K562 (cell line): ENCODE measurements at regions not wholly inside any gene's neighbourhood (a gene's known extent, or its start where the extent isn't known, plus 50 kb on each side); places are given as distances from the start of the nearest gene placed in this dataset.

ENCODE experiments used
- CCNT2 ChIP-seq: IDR thresholded peaks from 2 replicates; pipeline ENCODE4 v1.6.1; 2011; ENCODE audit warnings: borderline replicate concordance, low read depth, mild to moderate bottlenecking, moderate library complexity, mixed read lengths, low read length; ENCODE audit not compliant: insufficient read length; ENCODE audit errors: extremely low read depth
- CHD1 ChIP-seq: fragments of 200-600 bp; sonication (generic); IDR thresholded peaks from one replicate; pipeline ENCODE4 v1.6.1; 2012; ENCODE audit warnings: mild to moderate bottlenecking, moderate library complexity, low read length, inconsistent platforms
- EP400 ChIP-seq: fragments of 450-650 bp; IDR thresholded peaks from 2 replicates; pipeline ENCODE4 v1.6.1; 2017; ENCODE audit warnings: antibody characterized with exemption, mild to moderate bottlenecking, moderate library complexity
- FOXA1 ChIP-seq: fragments of 450-650 bp; IDR thresholded peaks from 2 replicates; pipeline ENCODE4 v1.6.1; 2016; ENCODE audit warnings: mild to moderate bottlenecking, borderline replicate concordance
- JUND ChIP-seq, 2 experiments: IDR thresholded peaks; 2 replicates in 1 of 2; 3 replicates in 1 of 2; pipeline ENCODE4 v1.6.1; 2011; ENCODE audit warnings: borderline replicate concordance in 2 of 2, low read depth in 2 of 2, low read length in 2 of 2, improper control_type of control experiment in 1 of 2, missing biosample characterization in 1 of 2, missing genetic modification characterization in 1 of 2, missing genetic modification reagents in 1 of 2
- KDM2B ChIP-seq: fragments of 250-450 bp; sonication (Bioruptor Pico); IDR thresholded peaks from 2 replicates; pipeline ENCODE4 v1.8.0; 2021; ENCODE audit warnings: mild to moderate bottlenecking, moderate library complexity
- MBD1 ChIP-seq: fragments of 250-450 bp; sonication (Bioruptor Pico); IDR thresholded peaks from 2 replicates; pipeline ENCODE4 v1.8.0; 2022; ENCODE audit warnings: inconsistent platforms
- NCOA2 ChIP-seq, 2 experiments: fragments of 450-650 bp; IDR thresholded peaks; 2 replicates each; pipeline ENCODE4 v1.6.1; 2018; ENCODE audit warnings: mild to moderate bottlenecking in 2 of 2, moderate library complexity in 1 of 2; ENCODE audit not compliant: partially characterized antibody in 2 of 2
- PKNOX1 ChIP-seq: fragments of 450-650 bp; IDR thresholded peaks from 2 replicates; pipeline ENCODE4 v1.6.1; 2016
- PURB ChIP-seq: sonication (generic); formaldehyde crosslinking; IDR thresholded peaks from 2 replicates; pipeline ENCODE4 v1.9.0; 2021; ENCODE audit warnings: low read depth, mild to moderate bottlenecking, missing genetic modification reagents
- RBM15 ChIP-seq: fragments of 200-400 bp; formaldehyde crosslinking; IDR thresholded peaks from 2 replicates; pipeline ENCODE4 v1.6.1; 2018; ENCODE audit warnings: mild to moderate bottlenecking, low read length, moderate library complexity; ENCODE audit not compliant: insufficient read depth
- TAL1 ChIP-seq: fragments of 450-650 bp; IDR thresholded peaks from 2 replicates; pipeline ENCODE4 v1.6.1; 2016; ENCODE audit warnings: mild to moderate bottlenecking
- TARDBP ChIP-seq: fragments of 450-650 bp; IDR thresholded peaks from 2 replicates; pipeline ENCODE4 v1.6.1; 2016
- TEAD2 ChIP-seq: fragments of 450-650 bp; IDR thresholded peaks from 2 replicates; pipeline ENCODE4 v1.6.1; 2016; ENCODE audit warnings: missing genetic modification characterization, control low read depth, missing compliant biosample characterization
- ZNF232 ChIP-seq: sonication (generic); formaldehyde crosslinking; IDR thresholded peaks from 2 replicates; pipeline ENCODE4 v1.8.0; 2022; ENCODE audit warnings: mild to moderate bottlenecking, missing genetic modification reagents
- ZNF561 ChIP-seq: fragments of 450-650 bp; formaldehyde crosslinking; conservative IDR thresholded peaks from 2 replicates; pipeline ENCODE4 v1.4.0; 2020; ENCODE audit warnings: mild to moderate bottlenecking, moderate library complexity
- TF ChIP-seq, protein P1 (sequence below): sonication (generic); formaldehyde crosslinking; IDR thresholded peaks from 2 replicates; pipeline ENCODE4 v1.8.0; 2023; ENCODE audit warnings: mild to moderate bottlenecking, missing genetic modification reagents

DNA sequence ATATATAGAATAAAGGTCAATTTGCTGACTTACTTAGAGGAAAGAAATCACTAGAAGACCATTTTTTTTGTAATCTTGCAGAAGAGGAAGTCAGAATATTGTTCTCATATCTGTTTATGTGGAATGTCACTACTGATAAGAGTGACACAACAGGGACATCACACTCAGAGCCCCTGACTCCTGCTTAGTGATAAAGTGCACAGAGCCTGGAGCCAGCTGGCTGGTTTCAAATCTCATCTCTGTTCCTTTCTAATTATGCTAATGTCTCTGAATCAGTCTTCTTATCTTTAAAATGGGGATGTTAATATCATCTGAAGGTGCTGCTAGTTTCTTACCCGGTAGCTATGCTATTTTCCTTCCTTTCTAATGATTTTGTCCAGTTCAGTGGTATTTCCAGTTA is 58.6 kb upstream of the LIFR start (continued):
- TF ChIP-seq KDM2B: no peak
- TF ChIP-seq ZNF561 (CRISPR knock-in tag): no peak
- TF ChIP-seq TEAD2 (tag): no peak
- TF ChIP-seq, protein P1, sequence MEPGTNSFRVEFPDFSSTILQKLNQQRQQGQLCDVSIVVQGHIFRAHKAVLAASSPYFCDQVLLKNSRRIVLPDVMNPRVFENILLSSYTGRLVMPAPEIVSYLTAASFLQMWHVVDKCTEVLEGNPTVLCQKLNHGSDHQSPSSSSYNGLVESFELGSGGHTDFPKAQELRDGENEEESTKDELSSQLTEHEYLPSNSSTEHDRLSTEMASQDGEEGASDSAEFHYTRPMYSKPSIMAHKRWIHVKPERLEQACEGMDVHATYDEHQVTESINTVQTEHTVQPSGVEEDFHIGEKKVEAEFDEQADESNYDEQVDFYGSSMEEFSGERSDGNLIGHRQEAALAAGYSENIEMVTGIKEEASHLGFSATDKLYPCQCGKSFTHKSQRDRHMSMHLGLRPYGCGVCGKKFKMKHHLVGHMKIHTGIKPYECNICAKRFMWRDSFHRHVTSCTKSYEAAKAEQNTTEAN: no peak
- TF ChIP-seq CCNT2: no peak
- TF ChIP-seq JUND (IDR thresholded peaks at IDR 0.05; ENCODE audit: borderline replicate concordance, low read depth, low read length): 0 out of 2 replicates have a peak, but pooled peaks have one; percentile 4
- TF ChIP-seq JUND (tag; IDR thresholded peaks at IDR 0.05; ENCODE audit: borderline replicate concordance, low read depth, low read length): no peak
- TF ChIP-seq PURB (CRISPR knock-in tag): no peak
- TF ChIP-seq TAL1: 0 out of 2 replicates have a peak, but pooled peaks have one; percentile 14
- no peak for TF ChIP-seq FOXA1
- no peak for TF ChIP-seq EP400
- no peak for TF ChIP-seq MBD1
- TF ChIP-seq PKNOX1: peak; percentile 22; the same call in 1 of the 2 replicates
- TF ChIP-seq TARDBP: no peak
- no peak for TF ChIP-seq RBM15
- no peak for TF ChIP-seq NCOA2 (IDR thresholded peaks at IDR 0.05; ENCODE audit: partially characterized antibody in 2 of 2)
- no peak for TF ChIP-seq ZNF232
- no peak for TF ChIP-seq CHD1
